ENCODE measurements at regions not wholly inside any gene's neighbourhood (a gene's known extent, or its start where the extent isn't known, plus 50 kb on each side); places are given as distances from the start of the nearest gene placed in this dataset.

DNA sequence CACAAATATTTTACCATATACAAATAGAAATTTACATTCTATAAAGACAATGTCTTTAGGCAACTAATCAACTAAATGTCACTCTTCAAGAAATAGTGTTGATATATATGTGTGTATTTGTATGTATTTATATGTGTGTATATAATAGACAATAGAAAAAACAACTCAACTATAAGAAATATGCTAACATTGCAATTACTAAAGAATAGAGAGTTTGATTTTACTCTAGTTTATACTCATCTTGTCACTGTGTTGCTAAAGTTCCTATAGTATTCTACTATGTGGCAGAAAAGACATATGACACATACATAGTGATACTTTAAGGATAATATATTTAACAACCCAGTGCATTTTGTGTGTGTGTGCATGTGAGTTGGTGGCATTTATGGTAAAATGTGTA is 1728.3 kb downstream of the PLA2G4A start:
- Histone ChIP-seq H2AFZ (ENCODE audit: low read length) (no peak overlapping the region), H3K9me3 (replicated peaks; ENCODE audit: insufficient read depth, low read length) (no peaks in the 10 kb centered on the region), H3K4me2 (ENCODE audit: low read depth, low read length) (no peak overlapping the region), H3K4me1 (ENCODE audit: low read length) (no peaks in the 10 kb centered on the region), H4K20me1 (ENCODE audit: insufficient read depth, low read length) (no peaks in the 10 kb centered on the region), H3K79me2 (ENCODE audit: low read length) (no peaks in the 10 kb centered on the region), H3K9ac (ENCODE audit: low read length) (no peak overlapping the region), H3K9me2 (replicated peaks; ENCODE audit: insufficient read depth, low read length) (no peaks in the 10 kb centered on the region), H3K27ac (ENCODE audit: low read length) (no peak overlapping the region), H3F3A (ENCODE audit: insufficient read depth, low read length) (no peaks in the 10 kb centered on the region), H3K27me3 (replicated peaks; ENCODE audit: insufficient read depth, low read length) (no peaks in the 10 kb centered on the region), H3K4me3 (ENCODE audit: low read length) (no peak overlapping the region), H3K36me3 (replicated peaks; ENCODE audit: insufficient read depth, low read length) (no peaks in the 10 kb centered on the region)
- TF ChIP-seq EZH2 (optimal IDR thresholded peaks at IDR 0.05; ENCODE audit: low read depth, low read length) = no peak
- TF ChIP-seq EZH2phosphoT487 (IDR thresholded peaks at IDR 0.05; ENCODE audit: low read length) = no peak
- TF ChIP-seq, protein P1, sequence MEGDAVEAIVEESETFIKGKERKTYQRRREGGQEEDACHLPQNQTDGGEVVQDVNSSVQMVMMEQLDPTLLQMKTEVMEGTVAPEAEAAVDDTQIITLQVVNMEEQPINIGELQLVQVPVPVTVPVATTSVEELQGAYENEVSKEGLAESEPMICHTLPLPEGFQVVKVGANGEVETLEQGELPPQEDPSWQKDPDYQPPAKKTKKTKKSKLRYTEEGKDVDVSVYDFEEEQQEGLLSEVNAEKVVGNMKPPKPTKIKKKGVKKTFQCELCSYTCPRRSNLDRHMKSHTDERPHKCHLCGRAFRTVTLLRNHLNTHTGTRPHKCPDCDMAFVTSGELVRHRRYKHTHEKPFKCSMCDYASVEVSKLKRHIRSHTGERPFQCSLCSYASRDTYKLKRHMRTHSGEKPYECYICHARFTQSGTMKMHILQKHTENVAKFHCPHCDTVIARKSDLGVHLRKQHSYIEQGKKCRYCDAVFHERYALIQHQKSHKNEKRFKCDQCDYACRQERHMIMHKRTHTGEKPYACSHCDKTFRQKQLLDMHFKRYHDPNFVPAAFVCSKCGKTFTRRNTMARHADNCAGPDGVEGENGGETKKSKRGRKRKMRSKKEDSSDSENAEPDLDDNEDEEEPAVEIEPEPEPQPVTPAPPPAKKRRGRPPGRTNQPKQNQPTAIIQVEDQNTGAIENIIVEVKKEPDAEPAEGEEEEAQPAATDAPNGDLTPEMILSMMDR (IDR thresholded peaks at IDR 0.05; ENCODE audit: low read length) = no peak
- no peak for DNase-seq

DNA sequence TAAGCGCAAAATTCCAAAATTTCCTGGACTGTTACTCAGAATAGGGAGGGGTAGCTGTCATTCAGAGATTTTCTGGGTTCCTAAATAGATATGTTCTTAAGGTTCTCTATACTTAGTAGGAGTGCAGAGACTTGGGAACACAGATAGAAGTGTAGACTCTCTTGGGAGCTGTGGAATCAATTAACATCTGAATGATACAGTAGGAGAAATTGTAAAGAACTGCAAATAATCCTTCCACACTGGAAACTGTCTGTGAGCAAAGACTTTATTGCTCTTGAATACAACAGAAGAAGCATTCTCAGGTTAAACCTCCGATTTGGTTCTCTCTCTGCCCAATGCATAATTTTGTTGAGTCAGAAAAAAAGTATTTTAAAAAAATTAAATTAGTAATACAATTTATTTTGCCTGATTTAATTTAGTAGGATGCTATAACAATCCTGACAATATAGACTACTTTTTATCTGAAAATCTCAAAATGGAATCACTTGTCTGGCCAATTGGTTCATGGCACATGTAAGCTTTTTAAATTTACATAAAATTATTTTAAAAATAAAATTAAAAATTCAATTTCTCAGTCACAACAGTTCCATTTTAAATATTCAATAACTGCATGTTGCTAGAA is 1754.3 kb downstream of the PLA2G4A start:
- Histone ChIP-seq H3K9me3 (replicated peaks; ENCODE audit: insufficient read depth, low read length) (no peaks in the 10 kb centered on the region), H3K4me3 (ENCODE audit: low read length) (no peak overlapping the region), H3K9me2 (replicated peaks; ENCODE audit: insufficient read depth, low read length) (no peaks in the 10 kb centered on the region), H2AFZ (ENCODE audit: low read length) (no peak overlapping the region), H4K20me1 (ENCODE audit: insufficient read depth, low read length) (no peaks in the 10 kb centered on the region), H3K4me2 (ENCODE audit: low read depth, low read length) (no peak overlapping the region), H3K27me3 (replicated peaks; ENCODE audit: insufficient read depth, low read length) (no peaks in the 10 kb centered on the region), H3F3A (ENCODE audit: insufficient read depth, low read length) (no peaks in the 10 kb centered on the region), H3K4me1 (ENCODE audit: low read length) (no peaks in the 10 kb centered on the region), H3K9ac (ENCODE audit: low read length) (no peak overlapping the region), H3K79me2 (ENCODE audit: low read length) (no peaks in the 10 kb centered on the region), H3K36me3 (replicated peaks; ENCODE audit: insufficient read depth, low read length) (no peaks in the 10 kb centered on the region), H3K27ac (ENCODE audit: low read length) (no peak overlapping the region)
- no peak for DNase-seq
- TF ChIP-seq EZH2phosphoT487 (IDR thresholded peaks at IDR 0.05; ENCODE audit: low read length) (no peak), EZH2 (optimal IDR thresholded peaks at IDR 0.05; ENCODE audit: low read depth, low read length) (no peak)
- TF ChIP-seq, protein P1 (IDR thresholded peaks at IDR 0.05; ENCODE audit: low read length) = no peak

DNA sequence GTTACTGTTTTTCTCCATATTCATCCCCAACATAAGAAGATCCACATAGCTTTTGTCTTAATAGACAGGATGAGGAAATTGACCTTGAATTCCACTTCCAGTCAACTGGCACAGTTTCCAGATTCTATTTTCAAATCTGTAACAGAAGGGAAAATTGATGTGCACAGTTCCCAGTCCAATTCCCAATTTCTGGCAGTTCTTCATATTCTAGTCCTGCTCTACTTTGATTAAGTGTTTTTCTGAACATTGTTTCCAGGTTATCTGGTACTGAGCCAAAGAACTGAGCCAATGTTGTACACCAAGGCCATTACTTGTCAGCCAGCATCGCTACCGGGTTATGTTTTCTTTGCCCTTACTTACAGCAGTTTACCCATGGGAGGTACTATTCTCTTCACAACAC is 1755.4 kb downstream of the PLA2G4A start:
- DNase-seq = no peak
- no peaks in the 10 kb centered on the region for H3K4me1 ChIP-seq (ENCODE audit: low read length)
- H3K4me3 ChIP-seq (ENCODE audit: low read length) = no peak overlapping the region
- H2AFZ ChIP-seq (ENCODE audit: low read length) = no peak overlapping the region
- no peak overlapping the region for H3K4me2 ChIP-seq (ENCODE audit: low read depth, low read length)
- H3K27me3 ChIP-seq (replicated peaks; ENCODE audit: insufficient read depth, low read length) = no peaks in the 10 kb centered on the region
- no peak overlapping the region for H3K27ac ChIP-seq (ENCODE audit: low read length)
- H3K36me3 ChIP-seq (replicated peaks; ENCODE audit: insufficient read depth, low read length) = no peaks in the 10 kb centered on the region
- TF ChIP-seq EZH2phosphoT487 (IDR thresholded peaks at IDR 0.05; ENCODE audit: low read length) (no peak), EZH2 (optimal IDR thresholded peaks at IDR 0.05; ENCODE audit: low read depth, low read length) (no peak)
- TF ChIP-seq, protein P1 (IDR thresholded peaks at IDR 0.05; ENCODE audit: low read length) = no peak
- no peaks in the 10 kb centered on the region for H3K79me2 ChIP-seq (ENCODE audit: low read length)
- no peaks in the 10 kb centered on the region for H3K9me3 ChIP-seq (replicated peaks; ENCODE audit: insufficient read depth, low read length)
- H3F3A ChIP-seq (ENCODE audit: insufficient read depth, low read length) = no peaks in the 10 kb centered on the region
- H3K9ac ChIP-seq (ENCODE audit: low read length) = no peak overlapping the region
- no peaks in the 10 kb centered on the region for H4K20me1 ChIP-seq (ENCODE audit: insufficient read depth, low read length)
- no peaks in the 10 kb centered on the region for H3K9me2 ChIP-seq (replicated peaks; ENCODE audit: insufficient read depth, low read length)

All from MM.1S (cell line).